Bronchial epithelial cell (primary cell): ENCODE measurements at regions not wholly inside any gene's neighbourhood (a gene's known extent, or its start where the extent isn't known, plus 50 kb on each side); places are given as distances from the start of the nearest gene placed in this dataset.
A peak's percentile ranks its signal among the peaks of the same experiment; 100 is the strongest.

ENCODE experiments used
- DNase-seq: peaks from one replicate; pipeline ENCODE4 v3.0.0-alpha.2; 2010; ENCODE audit warnings: low read depth
- FAIRE-seq: peaks from 2 replicates; lab custom pipeline; 2011; peaks lifted over from hg19 to GRCh38; lab: Jason Lieb, UNC
- H3K27me3 ChIP-seq: 2 replicates; pipeline ENCODE4 v1.5.1; 2011; ENCODE audit warnings: low read length; ENCODE audit not compliant: control insufficient read depth, insufficient read depth
- H3K36me3 ChIP-seq: 2 replicates; pipeline ENCODE4 v1.5.1; 2011; ENCODE audit warnings: low read length; ENCODE audit not compliant: control insufficient read depth, insufficient read depth
- H3K4me3 ChIP-seq: 2 replicates; pipeline ENCODE4 v1.5.1; 2011; ENCODE audit warnings: mild to moderate bottlenecking, low read depth, low read length, control low read depth
- CTCF ChIP-seq: IDR thresholded peaks from 2 replicates; pipeline ENCODE4 v1.5.1; 2011; ENCODE audit warnings: mild to moderate bottlenecking, moderate library complexity, low read length, control low read depth, inconsistent platforms; ENCODE audit not compliant: insufficient read depth, severe bottlenecking

GRCh38 chr6:95142661-95143335, 434.5 kb upstream of the MANEA start:
- FAIRE-seq: no peak
- no peak for TF ChIP-seq CTCF
- H3K36me3 ChIP-seq: no peaks in the 10 kb centered on the region

GRCh38 chr6:95143408-95144180, 433.7 kb upstream of the MANEA start:
- no peak for TF ChIP-seq CTCF

More at GRCh38 chr6:95142661-95143335, 434.5 kb upstream of the MANEA start:
- Histone ChIP-seq H3K27me3 (no peaks in the 10 kb centered on the region), H3K4me3 (no peak overlapping the region)
- DNase-seq: peak; percentile 22

GRCh38 chr6:95145457-95145856, 431.9 kb upstream of the MANEA start:
- Histone ChIP-seq H3K36me3 (no peaks in the 10 kb centered on the region), H3K4me3 (no peak overlapping the region), H3K27me3 (no peaks in the 10 kb centered on the region)
- DNase-seq (no peak), FAIRE-seq (no peak)
- no peak for TF ChIP-seq CTCF

More at GRCh38 chr6:95143408-95144180, 433.7 kb upstream of the MANEA start:
- FAIRE-seq: no peak
- no peak for DNase-seq
- Histone ChIP-seq H3K36me3 (no peaks in the 10 kb centered on the region), H3K27me3 (no peaks in the 10 kb centered on the region), H3K4me3 (no peak overlapping the region)

GRCh38 chr6:95159557-95159956, 417.8 kb upstream of the MANEA start:
- no peaks in the 10 kb centered on the region for H3K36me3 ChIP-seq
- no peak for TF ChIP-seq CTCF
- FAIRE-seq (no peak), DNase-seq (no peak)
- H3K4me3 ChIP-seq: no peak overlapping the region
- no peaks in the 10 kb centered on the region for H3K27me3 ChIP-seq

GRCh38 chr6:95169775-95170174, 407.6 kb upstream of the MANEA start:
- FAIRE-seq (no peak), DNase-seq (peak; percentile 7)
- Histone ChIP-seq H3K27me3 (no peaks in the 10 kb centered on the region), H3K4me3 (no peak overlapping the region), H3K36me3 (no peaks in the 10 kb centered on the region)
- no peak for TF ChIP-seq CTCF
